Cardiac muscle cell (in vitro differentiated cells and primary cell): ENCODE measurements at regions not wholly inside any gene's neighbourhood (a gene's known extent, or its start where the extent isn't known, plus 50 kb on each side); places are given as distances from the start of the nearest gene placed in this dataset.

Experiments used
- DNase-seq, 2 donors: peaks; one replicate each; pipeline versions ENCODE4 v3.0.0 to v3.0.0-alpha.2; 2010 to 2017; ENCODE audit warnings: low read depth in 1 of 2, low spot score in 1 of 2
- H3K27ac ChIP-seq: fragments of 200-600 bp; sonication (generic); 2 replicates; pipeline ENCODE4 v1.5.1; 2016
- H3K27me3 ChIP-seq: fragments of 200-600 bp; sonication (generic); 2 replicates; pipeline ENCODE4 v1.6.0; 2016; ENCODE audit warnings: control low read depth
- H3K36me3 ChIP-seq: fragments of 200-600 bp; sonication (generic); 2 replicates; pipeline ENCODE4 v1.5.1; 2016; ENCODE audit warnings: control low read depth
- H3K4me1 ChIP-seq: fragments of 200-600 bp; sonication (generic); 2 replicates; pipeline ENCODE4 v1.8.1; 2017; ENCODE audit warnings: low read depth, mild to moderate bottlenecking, mixed run types
- H3K4me3 ChIP-seq: fragments of 200-600 bp; sonication (generic); 2 replicates; pipeline ENCODE4 v1.5.1; 2016; ENCODE audit warnings: mild to moderate bottlenecking
- H3K9me3 ChIP-seq: fragments of 200-600 bp; sonication (generic); 2 replicates; pipeline ENCODE4 v1.5.1; 2017; ENCODE audit warnings: low read depth, mild to moderate bottlenecking, control low read depth
- TF ChIP-seq, protein P1 (sequence below): IDR thresholded peaks from 2 replicates; pipeline ENCODE4 v1.5.1; 2012; ENCODE audit warnings: low read depth, mild to moderate bottlenecking, low read length

DNA sequence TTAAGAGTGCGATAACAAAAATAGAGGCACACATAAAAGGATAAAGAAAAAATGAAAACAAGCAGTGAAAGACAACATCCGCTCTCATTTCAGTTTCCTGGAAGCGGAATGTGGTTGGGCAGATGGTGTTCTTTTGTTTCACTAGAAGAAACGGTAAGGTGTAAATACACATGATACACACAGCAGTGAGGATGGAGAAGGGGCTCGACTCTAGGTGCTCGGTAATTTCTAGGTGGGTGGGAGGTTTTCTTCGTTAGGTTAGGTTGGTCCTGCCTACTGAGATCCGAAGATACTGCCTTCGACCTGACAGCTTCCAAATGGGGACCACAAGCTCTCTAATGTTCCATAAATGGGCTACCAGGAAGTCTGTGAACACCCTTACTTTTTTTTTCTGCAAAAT lies 1082.5 kb downstream of the BCL11B start:
- DNase-seq, result no peak
- no peak overlapping the region for H3K4me3 ChIP-seq
- no peaks in the 10 kb centered on the region for H3K27me3 ChIP-seq
- no peak overlapping the region for H3K27ac ChIP-seq
- no peaks in the 10 kb centered on the region for H3K36me3 ChIP-seq
- no peaks in the 10 kb centered on the region for H3K9me3 ChIP-seq
- H3K4me1 ChIP-seq, result no peaks in the 10 kb centered on the region
- TF ChIP-seq, protein P1, sequence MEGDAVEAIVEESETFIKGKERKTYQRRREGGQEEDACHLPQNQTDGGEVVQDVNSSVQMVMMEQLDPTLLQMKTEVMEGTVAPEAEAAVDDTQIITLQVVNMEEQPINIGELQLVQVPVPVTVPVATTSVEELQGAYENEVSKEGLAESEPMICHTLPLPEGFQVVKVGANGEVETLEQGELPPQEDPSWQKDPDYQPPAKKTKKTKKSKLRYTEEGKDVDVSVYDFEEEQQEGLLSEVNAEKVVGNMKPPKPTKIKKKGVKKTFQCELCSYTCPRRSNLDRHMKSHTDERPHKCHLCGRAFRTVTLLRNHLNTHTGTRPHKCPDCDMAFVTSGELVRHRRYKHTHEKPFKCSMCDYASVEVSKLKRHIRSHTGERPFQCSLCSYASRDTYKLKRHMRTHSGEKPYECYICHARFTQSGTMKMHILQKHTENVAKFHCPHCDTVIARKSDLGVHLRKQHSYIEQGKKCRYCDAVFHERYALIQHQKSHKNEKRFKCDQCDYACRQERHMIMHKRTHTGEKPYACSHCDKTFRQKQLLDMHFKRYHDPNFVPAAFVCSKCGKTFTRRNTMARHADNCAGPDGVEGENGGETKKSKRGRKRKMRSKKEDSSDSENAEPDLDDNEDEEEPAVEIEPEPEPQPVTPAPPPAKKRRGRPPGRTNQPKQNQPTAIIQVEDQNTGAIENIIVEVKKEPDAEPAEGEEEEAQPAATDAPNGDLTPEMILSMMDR, result no peak

DNA sequence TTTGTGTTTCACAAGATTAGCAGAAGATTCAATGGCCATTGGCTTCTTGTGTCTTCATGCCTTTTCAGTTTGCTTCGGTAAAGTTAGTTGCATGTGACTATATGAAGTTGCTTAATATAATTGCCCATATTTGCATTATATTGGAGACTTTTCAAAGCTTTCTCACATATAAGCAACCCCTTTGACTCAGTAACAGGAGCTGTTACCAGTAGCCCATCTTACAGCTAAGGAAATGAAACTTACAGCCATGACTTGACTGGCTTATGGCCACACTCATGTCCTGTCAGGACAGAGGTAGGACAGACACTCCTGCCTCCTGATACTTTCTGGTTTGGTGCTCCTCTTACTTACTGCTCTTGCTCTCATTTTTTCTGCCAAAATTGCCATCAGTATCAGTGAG lies 1082.1 kb downstream of the BCL11B start:
- Histone ChIP-seq H3K27ac (no peak overlapping the region), H3K4me3 (no peak overlapping the region), H3K9me3 (no peaks in the 10 kb centered on the region), H3K27me3 (no peaks in the 10 kb centered on the region), H3K4me1 (no peaks in the 10 kb centered on the region), H3K36me3 (no peaks in the 10 kb centered on the region)
- no peak for DNase-seq
- TF ChIP-seq, protein P1, result no peak

DNA sequence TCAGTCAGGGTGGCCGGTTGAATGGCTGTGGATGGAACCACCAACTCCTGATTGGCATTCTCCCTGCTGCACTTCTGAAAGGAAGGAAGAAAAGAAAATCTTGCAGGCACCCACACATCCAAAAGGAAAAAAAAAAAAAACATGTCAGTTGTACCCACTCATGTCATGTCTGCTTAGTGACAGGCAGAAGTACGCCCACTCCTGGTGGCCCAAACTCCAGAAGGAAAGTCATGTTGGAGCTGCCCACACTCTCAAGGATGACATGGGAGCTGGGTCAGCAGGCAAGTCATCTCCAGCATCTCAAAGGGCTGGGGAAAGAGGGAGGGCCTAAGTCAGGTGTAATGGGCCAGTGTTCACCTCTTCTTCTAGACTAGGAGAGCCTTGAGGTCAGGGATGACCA lies 1079.1 kb downstream of the BCL11B start:
- DNase-seq, result no peak
- no peaks in the 10 kb centered on the region for H3K27me3 ChIP-seq
- no peak overlapping the region for H3K27ac ChIP-seq
- no peaks in the 10 kb centered on the region for H3K9me3 ChIP-seq
- TF ChIP-seq, protein P1, result no peak
- no peaks in the 10 kb centered on the region for H3K36me3 ChIP-seq
- no peaks in the 10 kb centered on the region for H3K4me1 ChIP-seq
- no peak overlapping the region for H3K4me3 ChIP-seq

DNA sequence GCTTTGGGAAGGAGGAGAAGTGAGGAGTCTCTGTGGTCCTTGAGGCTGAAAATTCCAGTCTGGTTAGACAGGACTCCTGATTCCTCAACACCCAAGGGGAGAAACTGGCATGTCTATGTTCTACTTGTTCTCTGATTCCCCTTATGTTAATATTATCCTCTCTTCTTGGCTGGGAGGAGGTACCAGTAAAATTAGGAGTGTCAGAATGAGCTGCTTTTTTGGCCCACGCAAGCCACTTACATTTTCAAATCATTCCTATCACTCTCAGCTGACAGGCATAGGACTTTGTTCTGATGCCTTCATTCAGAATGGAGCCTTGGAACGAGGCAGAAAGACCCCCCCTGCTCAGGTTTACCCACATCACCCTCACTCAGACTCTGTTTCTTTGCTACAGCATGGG lies 1077.2 kb downstream of the BCL11B start:
- DNase-seq, result no peak
- no peaks in the 10 kb centered on the region for H3K36me3 ChIP-seq
- no peaks in the 10 kb centered on the region for H3K4me1 ChIP-seq
- TF ChIP-seq, protein P1, result no peak
- no peak overlapping the region for H3K4me3 ChIP-seq
- no peak overlapping the region for H3K27ac ChIP-seq
- H3K27me3 ChIP-seq, result no peaks in the 10 kb centered on the region
- no peaks in the 10 kb centered on the region for H3K9me3 ChIP-seq

DNA sequence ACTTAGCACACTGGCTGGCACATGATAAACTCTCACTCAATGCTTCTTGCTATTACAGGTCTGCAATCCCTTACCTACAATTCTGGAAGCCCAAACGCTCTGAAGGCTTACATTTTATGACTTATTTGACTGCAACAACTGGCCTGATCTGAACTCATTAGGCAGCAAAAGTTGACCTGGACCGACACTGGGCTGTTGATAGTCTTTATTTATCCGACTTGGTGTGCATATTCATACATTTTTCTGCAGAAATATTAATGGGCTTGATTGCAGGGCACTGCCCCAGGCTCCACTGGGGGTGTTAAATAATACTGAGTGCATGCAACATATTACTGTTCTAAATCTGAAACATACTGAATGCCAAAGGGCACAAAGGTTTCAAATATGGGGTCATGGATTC lies 1076.7 kb downstream of the BCL11B start:
- no peaks in the 10 kb centered on the region for H3K9me3 ChIP-seq
- H3K36me3 ChIP-seq, result no peaks in the 10 kb centered on the region
- H3K27me3 ChIP-seq, result no peaks in the 10 kb centered on the region
- no peak overlapping the region for H3K4me3 ChIP-seq
- H3K4me1 ChIP-seq, result no peaks in the 10 kb centered on the region
- DNase-seq, result no peak
- no peak overlapping the region for H3K27ac ChIP-seq
- TF ChIP-seq, protein P1, result no peak

DNA sequence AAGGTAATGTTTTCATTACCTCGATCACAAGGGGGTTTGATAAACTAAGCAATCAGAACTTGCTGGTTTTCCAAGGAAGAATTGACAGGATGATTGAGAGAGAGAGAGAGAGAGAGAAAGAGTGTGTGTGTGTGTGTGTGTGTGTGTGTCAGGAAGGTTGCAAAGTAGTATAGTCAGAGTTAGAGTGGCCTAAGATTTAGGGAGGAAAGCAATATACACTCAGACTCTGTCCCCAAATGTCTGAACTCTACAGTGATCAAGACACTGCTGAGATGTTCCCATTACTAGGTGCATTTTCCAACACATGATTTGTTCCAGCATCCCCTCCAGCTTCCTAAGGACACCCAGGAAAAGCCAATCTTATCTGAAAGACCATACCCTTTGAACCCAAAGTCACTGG lies 1074.1 kb downstream of the BCL11B start:
- H3K4me3 ChIP-seq, result no peak overlapping the region
- no peaks in the 10 kb centered on the region for H3K36me3 ChIP-seq
- no peaks in the 10 kb centered on the region for H3K9me3 ChIP-seq
- H3K27me3 ChIP-seq, result no peaks in the 10 kb centered on the region
- DNase-seq, result no peak
- TF ChIP-seq, protein P1, result no peak
- no peaks in the 10 kb centered on the region for H3K4me1 ChIP-seq
- H3K27ac ChIP-seq, result no peak overlapping the region
